ENCODE measurements at regions not wholly inside any gene's neighbourhood (a gene's known extent, or its start where the extent isn't known, plus 50 kb on each side); places are given as distances from the start of the nearest gene placed in this dataset.

- no peak overlapping the region for H3K27ac Mint-ChIP-seq
- peaks cover 3% of the 10 kb centered on the region; the same call in 1 of the 2 replicates for H3K27me3 Mint-ChIP-seq (ENCODE audit: insufficient read depth)
- TF ChIP-seq, protein P1, sequence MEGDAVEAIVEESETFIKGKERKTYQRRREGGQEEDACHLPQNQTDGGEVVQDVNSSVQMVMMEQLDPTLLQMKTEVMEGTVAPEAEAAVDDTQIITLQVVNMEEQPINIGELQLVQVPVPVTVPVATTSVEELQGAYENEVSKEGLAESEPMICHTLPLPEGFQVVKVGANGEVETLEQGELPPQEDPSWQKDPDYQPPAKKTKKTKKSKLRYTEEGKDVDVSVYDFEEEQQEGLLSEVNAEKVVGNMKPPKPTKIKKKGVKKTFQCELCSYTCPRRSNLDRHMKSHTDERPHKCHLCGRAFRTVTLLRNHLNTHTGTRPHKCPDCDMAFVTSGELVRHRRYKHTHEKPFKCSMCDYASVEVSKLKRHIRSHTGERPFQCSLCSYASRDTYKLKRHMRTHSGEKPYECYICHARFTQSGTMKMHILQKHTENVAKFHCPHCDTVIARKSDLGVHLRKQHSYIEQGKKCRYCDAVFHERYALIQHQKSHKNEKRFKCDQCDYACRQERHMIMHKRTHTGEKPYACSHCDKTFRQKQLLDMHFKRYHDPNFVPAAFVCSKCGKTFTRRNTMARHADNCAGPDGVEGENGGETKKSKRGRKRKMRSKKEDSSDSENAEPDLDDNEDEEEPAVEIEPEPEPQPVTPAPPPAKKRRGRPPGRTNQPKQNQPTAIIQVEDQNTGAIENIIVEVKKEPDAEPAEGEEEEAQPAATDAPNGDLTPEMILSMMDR (IDR thresholded peaks at IDR 0.05), result no peak
- no peaks in the 10 kb centered on the region for H3K4me1 Mint-ChIP-seq (ENCODE audit: low read depth)
- H3K9me3 Mint-ChIP-seq, result peaks cover 59% of the 10 kb centered on the region
- no peak overlapping the region for H3K4me3 Mint-ChIP-seq
- no peak for DNase-seq
- H3K36me3 Mint-ChIP-seq (ENCODE audit: low read depth), result no peaks in the 10 kb centered on the region; the same call in 1 of the 2 replicates
Observed at GRCh38 chr5:3311433-3311832, 284.2 kb upstream of the IRX1 start.

DNA sequence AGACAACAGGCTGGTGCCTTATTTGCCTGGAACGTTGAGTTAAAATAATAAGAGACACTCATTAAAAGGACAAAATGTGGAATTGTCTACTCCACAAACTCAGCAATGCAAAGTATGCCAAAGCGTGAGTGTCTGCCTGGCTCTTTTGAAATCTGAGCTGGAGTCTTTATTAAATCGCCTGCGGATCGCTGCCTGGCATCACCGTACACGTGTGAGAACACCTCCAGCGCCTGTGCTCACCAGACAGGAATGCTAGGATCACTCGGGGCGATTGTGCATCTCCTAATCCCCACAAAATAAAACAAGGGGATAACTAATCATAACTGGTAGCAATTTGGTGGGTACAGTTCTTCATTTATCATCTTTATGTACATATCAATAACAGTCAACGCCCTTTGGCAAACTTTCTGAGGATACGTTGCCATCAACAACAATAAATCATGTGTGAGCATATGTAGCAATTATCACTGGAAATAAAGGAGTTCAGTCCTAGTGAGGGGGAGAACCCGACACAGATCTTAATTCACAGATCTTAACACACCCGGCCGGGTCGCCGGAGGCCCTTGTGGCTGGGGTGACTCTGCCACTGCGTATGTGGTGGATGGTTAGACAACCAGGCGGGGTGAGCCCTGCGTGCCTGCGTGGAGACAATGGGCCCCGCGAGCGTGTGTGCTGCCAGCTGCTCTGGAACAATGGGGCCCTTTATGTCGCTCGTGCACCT lies 284.9 kb upstream of the IRX1 start:
- peaks cover 57% of the 10 kb centered on the region for H3K9me3 Mint-ChIP-seq
- H3K4me3 Mint-ChIP-seq, result no peak overlapping the region
- TF ChIP-seq, protein P1 (IDR thresholded peaks at IDR 0.05), result no peak
- H3K27me3 Mint-ChIP-seq (ENCODE audit: insufficient read depth), result peaks cover 3% of the 10 kb centered on the region; the same call in 1 of the 2 replicates
- H3K36me3 Mint-ChIP-seq (ENCODE audit: low read depth), result no peaks in the 10 kb centered on the region; the same call in 1 of the 2 replicates
- no peaks in the 10 kb centered on the region for H3K4me1 Mint-ChIP-seq (ENCODE audit: low read depth)
- no peak overlapping the region for H3K27ac Mint-ChIP-seq
- DNase-seq, result no peak

DNA sequence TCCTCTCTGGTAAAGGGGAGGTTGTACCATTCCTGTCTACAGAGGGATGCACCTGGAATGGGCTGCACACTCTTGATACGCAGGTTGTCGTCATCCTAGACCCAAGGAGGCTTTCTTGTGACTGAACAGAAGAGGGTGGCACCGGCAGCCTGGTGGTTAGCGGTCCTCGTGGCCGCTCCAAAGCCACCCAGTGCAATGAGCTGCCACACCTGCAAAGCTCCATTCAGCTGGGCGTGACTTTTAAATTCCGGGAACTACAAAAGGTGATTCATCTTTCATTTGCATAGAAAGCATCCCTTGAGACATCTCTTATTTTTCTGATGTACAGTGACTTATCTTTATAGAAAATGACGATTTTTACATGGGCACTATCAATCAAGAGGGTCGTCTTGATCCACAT lies 286.1 kb upstream of the IRX1 start:
- Mint-ChIP-seq H3K27me3 (ENCODE audit: insufficient read depth) (peaks cover 3% of the 10 kb centered on the region; the same call in 1 of the 2 replicates), H3K4me1 (ENCODE audit: low read depth) (no peaks in the 10 kb centered on the region), H3K36me3 (ENCODE audit: low read depth) (no peaks in the 10 kb centered on the region; the same call in 1 of the 2 replicates), H3K9me3 (peaks cover 64% of the 10 kb centered on the region), H3K4me3 (no peak overlapping the region), H3K27ac (no peak overlapping the region)
- DNase-seq, result no peak
- TF ChIP-seq, protein P1 (IDR thresholded peaks at IDR 0.05), result no peak

- Mint-ChIP-seq H3K27ac (no peak overlapping the region), H3K4me1 (ENCODE audit: low read depth) (no peaks in the 10 kb centered on the region), H3K27me3 (ENCODE audit: insufficient read depth) (peaks cover 3% of the 10 kb centered on the region; the same call in 1 of the 2 replicates), H3K36me3 (ENCODE audit: low read depth) (no peaks in the 10 kb centered on the region; the same call in 1 of the 2 replicates), H3K9me3 (peaks cover 60% of the 10 kb centered on the region), H3K4me3 (no peak overlapping the region)
- DNase-seq, result no peak
- TF ChIP-seq, protein P1 (IDR thresholded peaks at IDR 0.05), result no peak
Observed at GRCh38 chr5:3307982-3308621, 287.5 kb upstream of the IRX1 start.

GRCh38 chr5:3305432-3305831 lies 290.2 kb upstream of the IRX1 start:
- Mint-ChIP-seq H3K4me1 (ENCODE audit: low read depth) (no peaks in the 10 kb centered on the region), H3K4me3 (no peak overlapping the region), H3K27me3 (ENCODE audit: insufficient read depth) (no peaks in the 10 kb centered on the region), H3K9me3 (peaks cover 46% of the 10 kb centered on the region), H3K36me3 (ENCODE audit: low read depth) (no peaks in the 10 kb centered on the region; the same call in 1 of the 2 replicates), H3K27ac (no peak overlapping the region)
- TF ChIP-seq, protein P1 (IDR thresholded peaks at IDR 0.05), result no peak
- no peak for DNase-seq

Measured in HFFc6 (cell line).